ENCODE measurements at regions not wholly inside any gene's neighbourhood (a gene's known extent, or its start where the extent isn't known, plus 50 kb on each side); places are given as distances from the start of the nearest gene placed in this dataset.

GRCh38 chr12:24118668-24119067 lies 169.2 kb upstream of the SOX5 start:
- DNase-seq: no peak

- no peak for DNase-seq
Measured at GRCh38 chr12:24116548-24116947, 167.1 kb upstream of the SOX5 start.

GRCh38 chr12:24113701-24114100 lies 164.2 kb upstream of the SOX5 start:
- no peak for DNase-seq

- no peak for DNase-seq
Measured at GRCh38 chr12:24111616-24112015, 162.1 kb upstream of the SOX5 start.

GRCh38 chr12:24111086-24111485 lies 161.6 kb upstream of the SOX5 start:
- no peak for DNase-seq

- DNase-seq: peak in 1 of 2 experiments; percentile 5
Measured at GRCh38 chr12:24109381-24110039, 160.0 kb upstream of the SOX5 start.

GRCh38 chr12:24102676-24103075 lies 153.2 kb upstream of the SOX5 start:
- no peak for DNase-seq

- DNase-seq: no peak
Measured at GRCh38 chr12:24099576-24099975, 150.1 kb upstream of the SOX5 start.

GRCh38 chr12:24095245-24095644 lies 145.8 kb upstream of the SOX5 start:
- DNase-seq: no peak

GRCh38 chr12:24089510-24089890 lies 140.0 kb upstream of the SOX5 start:
- DNase-seq: no peak

GRCh38 chr12:24088751-24089509 lies 139.5 kb upstream of the SOX5 start:
- no peak for DNase-seq

- DNase-seq: no peak
Measured at GRCh38 chr12:24087294-24087693, 137.8 kb upstream of the SOX5 start.

- no peak for DNase-seq
Measured at GRCh38 chr12:24084800-24085199, 135.3 kb upstream of the SOX5 start.

- no peak for DNase-seq
Measured at GRCh38 chr12:24083838-24084237, 134.4 kb upstream of the SOX5 start.

- DNase-seq: no peak
Measured at GRCh38 chr12:24081606-24082005, 132.1 kb upstream of the SOX5 start.

- DNase-seq: no peak
Measured at GRCh38 chr12:24081092-24081529, 131.6 kb upstream of the SOX5 start.

GRCh38 chr12:24080465-24080864 lies 131.0 kb upstream of the SOX5 start:
- no peak for DNase-seq

GRCh38 chr12:24079083-24079482 lies 129.6 kb upstream of the SOX5 start:
- DNase-seq: no peak

- no peak for DNase-seq
Measured at GRCh38 chr12:24078318-24078765, 128.9 kb upstream of the SOX5 start.

- DNase-seq: no peak
Measured at GRCh38 chr12:24077161-24077560, 127.7 kb upstream of the SOX5 start.

- no peak for DNase-seq
Measured at GRCh38 chr12:24075650-24076049, 126.2 kb upstream of the SOX5 start.

GRCh38 chr12:24073170-24073810 lies 123.8 kb upstream of the SOX5 start:
- DNase-seq: no peak

GRCh38 chr12:24072302-24072701 lies 122.8 kb upstream of the SOX5 start:
- no peak for DNase-seq

GRCh38 chr12:24071842-24072241 lies 122.4 kb upstream of the SOX5 start:
- DNase-seq: no peak

Measured in AML-193 (cell line).